NCI-H2107 treated with DMSO at 0.1 percent for 48 hours (cell line): ENCODE measurements at regions not wholly inside any gene's neighbourhood (a gene's known extent, or its start where the extent isn't known, plus 50 kb on each side); places are given as distances from the start of the nearest gene placed in this dataset.

Experiments used
- DNase-seq: peaks from one replicate; lab custom pipeline; 2025; ENCODE audit not compliant: unreplicated experiment; lab: John Stamatoyannopoulos, UW

GRCh38 chr2:6692056-6692455 lies 173.7 kb downstream of the CMPK2 start:
- no peak for DNase-seq

DNA sequence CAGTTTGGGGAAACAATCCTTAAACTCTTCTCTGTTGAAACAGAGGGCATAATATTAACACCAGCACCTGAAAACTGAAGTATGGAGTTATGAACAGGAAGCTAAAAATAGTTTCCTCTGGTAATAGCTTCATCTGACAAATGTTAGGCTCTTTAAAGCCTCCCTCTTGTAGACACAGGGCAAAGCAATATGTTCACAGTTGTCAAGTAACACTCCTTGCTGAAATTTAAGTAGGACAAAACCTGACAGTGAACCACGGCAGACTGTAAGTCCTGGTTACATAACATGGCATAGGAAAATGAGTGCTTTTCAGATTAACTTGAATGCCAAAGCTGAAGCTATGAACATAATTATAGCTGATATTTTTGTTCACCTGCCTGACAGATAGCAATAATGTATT lies 172.9 kb downstream of the CMPK2 start:
- DNase-seq = no peak

GRCh38 chr2:6694555-6694954 lies 171.2 kb downstream of the CMPK2 start:
- no peak for DNase-seq

DNA sequence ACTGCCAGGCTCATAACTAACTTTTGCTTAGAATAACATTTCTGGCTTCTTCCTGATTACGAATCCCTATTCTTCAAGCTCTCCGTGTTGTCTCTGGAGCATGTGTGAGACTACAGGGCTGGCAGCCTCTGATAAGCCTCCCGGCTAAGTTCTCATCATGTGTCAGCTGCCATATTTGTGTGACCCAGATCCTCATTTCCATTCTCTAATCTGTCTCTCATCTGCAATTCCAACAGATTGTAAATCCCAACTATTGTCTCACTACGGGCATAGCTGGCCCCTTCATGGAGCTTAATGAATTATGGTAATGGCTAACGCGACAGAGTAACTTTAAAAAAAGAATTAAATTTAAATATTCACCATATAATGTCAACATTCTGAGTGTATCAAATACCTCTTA lies 165.4 kb downstream of the CMPK2 start:
- DNase-seq = no peak

DNA sequence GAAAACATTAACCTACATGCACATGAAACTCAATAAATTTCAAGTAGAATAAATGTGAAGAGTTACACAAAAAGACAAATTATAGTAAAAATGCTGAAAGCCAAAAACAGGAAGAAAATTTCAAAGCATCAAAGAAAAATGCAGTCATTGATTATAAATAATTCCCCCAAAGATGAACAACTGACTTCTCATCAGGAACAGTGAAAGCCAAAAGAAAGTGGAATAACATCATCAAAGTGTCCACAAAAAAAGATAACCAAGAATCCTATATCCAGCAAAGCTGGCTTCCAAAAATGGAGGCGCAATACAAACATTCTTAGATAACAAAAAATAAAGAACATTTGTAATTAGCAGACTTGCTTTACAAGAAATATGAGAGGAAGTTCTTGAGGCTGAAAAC lies 161.6 kb downstream of the CMPK2 start:
- DNase-seq = no peak

DNA sequence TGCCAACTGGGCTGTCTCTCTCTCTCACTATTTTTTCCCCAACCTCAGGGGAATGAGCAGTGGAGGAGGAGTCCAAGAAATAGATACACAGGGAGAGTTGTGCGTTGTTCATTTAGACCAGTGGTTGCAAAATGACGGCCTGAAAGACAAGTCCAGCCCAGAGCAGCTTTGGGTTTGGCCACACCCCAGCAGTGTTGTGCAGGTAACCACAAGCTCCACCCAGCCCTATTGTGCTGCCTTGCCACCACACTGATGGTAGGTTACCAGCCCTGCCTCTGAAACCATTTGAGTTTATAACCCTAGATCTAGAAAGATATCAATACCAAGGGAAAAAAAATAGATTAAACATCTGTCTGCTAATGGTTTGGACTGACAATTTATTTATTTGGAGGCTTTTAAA lies 144.3 kb downstream of the CMPK2 start:
- DNase-seq = no peak

DNA sequence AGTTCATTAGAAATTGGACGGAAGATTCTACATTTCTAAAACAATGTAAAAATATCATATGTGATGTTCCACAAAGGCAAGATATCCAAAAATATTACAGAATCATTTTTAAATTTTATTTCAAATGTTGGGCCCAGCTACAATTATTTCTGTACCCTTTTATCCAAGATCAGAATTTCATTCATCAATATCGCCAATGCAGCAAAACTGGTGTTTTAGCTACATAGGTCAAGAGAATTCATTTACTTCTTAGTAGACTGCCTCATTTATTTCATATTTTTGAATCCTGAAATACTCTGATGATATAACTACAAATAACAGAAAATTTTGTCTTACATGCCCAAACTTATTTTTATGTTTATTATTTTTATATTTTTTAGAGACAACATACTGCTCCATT lies 143.1 kb downstream of the CMPK2 start:
- no peak for DNase-seq

DNA sequence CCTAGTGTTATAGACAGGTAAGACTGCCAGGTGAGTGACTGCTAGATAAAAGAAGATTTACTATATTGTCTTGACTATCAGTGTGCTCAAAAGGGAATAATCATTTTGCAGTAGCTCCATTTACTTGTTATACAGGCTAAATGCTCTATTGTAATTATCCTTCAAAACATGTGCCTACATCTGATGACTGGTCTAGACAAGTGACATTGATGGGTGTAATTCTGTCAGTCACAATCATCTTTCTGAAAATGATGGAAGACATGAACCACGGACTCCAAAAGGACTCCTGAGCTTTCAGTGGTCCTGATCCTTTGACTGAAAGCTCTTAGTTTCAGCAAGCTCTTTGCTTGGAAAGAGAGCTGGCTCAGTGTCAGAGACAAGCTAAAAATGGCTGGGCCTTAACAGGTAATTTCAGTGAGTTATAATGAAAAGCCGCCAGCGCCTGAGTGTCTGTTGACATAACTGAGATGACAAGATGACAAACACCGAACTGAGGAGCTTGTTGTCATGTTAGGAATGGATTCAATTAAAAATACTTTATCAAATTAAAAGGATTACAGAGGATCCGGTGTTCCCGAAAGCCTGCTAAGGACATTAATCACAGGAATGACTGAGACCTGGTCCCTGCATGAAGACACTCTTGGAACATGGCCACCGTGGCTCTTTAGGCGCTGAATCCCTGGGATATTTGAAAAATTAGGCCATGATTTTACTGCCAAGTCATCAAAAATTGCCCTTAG lies 141.7 kb downstream of the CMPK2 start:
- no peak for DNase-seq

GRCh38 chr2:6724605-6725140 lies 141.0 kb downstream of the CMPK2 start:
- DNase-seq = no peak

- DNase-seq = no peak
These were observed 137.6 kb downstream of the CMPK2 start for GRCh38 chr2:6728156-6728555.

GRCh38 chr2:6730003-6730402 lies 135.7 kb downstream of the CMPK2 start:
- no peak for DNase-seq

DNA sequence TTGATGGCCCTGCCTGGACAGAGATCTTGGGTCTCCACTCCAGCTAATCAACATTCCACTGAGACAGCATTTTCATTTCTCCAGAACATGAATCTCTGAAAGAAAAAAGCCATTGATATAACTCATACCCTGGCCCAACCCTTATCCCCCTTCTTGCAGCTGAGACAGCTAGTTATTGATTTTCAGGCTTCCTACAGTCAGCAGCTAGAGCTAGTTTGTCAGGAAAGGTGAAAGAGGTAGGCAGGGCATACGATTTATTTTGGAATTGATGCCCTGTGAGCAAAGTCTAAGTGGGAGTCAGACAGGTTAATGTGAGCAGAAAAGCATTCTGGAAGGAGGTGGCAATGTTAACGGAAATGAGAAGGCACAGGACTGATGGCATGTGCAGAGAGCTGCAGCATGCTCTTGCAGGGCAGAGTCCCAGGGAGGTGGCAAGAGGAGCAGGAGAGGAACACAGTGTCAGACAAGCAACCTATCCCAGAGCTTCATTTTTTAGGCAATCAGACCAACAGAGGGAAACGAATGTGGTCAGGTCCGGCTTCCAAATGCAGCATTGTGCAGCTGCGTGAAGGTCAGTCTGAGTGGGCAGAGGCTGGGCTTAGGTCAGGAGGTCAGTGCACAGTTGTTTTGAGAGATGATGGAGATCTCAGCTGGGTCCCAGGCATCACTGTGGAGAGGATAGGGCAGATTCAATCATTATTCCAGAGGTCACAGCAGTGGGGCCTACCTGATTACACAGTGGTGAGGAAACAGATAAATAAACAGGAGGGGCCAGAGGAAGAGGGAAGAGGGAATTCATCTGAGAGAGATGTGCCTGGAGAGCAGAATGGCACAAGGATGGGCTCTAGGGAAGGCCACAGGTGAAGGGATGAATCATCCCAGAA lies 134.8 kb downstream of the CMPK2 start:
- no peak for DNase-seq

DNA sequence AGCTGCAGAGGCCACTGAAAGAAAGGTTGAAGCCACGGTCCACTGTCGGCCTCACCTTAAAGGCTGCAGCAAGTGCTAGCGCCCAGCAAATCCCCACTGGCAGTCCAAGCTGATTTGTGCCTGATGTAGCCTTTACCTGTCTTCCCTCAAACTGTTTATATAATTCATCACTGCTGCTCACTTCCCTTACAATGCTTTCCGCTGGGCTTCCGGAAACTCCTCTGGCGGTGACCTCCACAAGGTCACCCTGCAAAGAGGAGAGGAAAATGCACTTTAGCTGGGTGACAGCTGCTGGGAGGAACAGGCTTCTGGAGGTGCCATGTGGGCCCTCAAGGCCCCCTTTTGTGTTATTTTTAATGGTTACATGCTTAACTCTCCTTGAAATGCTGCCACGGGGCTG lies 126.2 kb downstream of the CMPK2 start:
- DNase-seq = no peak

DNA sequence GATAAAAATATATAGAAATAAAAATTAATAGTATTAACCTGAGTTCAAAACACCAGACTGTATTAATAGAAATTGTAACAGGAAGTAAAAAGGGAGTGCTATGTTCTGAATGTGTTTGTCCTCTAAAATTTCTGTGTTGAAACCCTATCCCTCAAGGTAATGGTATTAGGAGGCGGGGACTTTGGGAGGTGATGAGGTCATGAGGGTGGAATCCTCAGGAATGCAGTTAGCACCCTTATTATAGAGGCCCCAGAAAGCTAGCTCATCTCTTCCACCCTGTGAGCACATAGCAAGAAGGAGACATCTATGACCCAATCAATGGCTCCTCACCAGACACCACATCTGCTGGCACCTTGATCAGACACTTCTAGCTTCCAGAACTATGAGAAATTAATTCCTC lies 124.5 kb downstream of the CMPK2 start:
- no peak for DNase-seq

GRCh38 chr2:6744038-6744437 lies 121.7 kb downstream of the CMPK2 start:
- no peak for DNase-seq

DNA sequence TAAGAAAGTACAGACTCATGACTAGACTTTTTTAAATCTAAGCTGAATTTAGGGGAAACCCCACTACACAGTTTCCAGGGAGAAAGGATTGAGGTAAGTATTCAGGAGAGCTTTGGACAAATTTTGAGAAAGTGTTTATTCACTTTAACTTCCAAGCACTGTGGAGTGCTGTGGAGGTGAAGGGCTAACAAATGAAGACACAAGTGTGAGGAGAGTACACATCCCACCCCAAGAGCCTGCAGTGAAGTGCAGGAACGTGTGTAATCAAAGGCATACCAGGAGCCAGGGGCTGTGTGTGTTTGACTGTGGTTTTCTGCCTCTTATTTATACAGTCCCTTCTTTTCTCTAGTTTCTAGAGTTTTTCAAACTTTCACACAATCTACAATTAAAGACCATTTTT lies 118.3 kb downstream of the CMPK2 start:
- no peak for DNase-seq

GRCh38 chr2:6748406-6749067 lies 117.2 kb downstream of the CMPK2 start:
- no peak for DNase-seq

DNA sequence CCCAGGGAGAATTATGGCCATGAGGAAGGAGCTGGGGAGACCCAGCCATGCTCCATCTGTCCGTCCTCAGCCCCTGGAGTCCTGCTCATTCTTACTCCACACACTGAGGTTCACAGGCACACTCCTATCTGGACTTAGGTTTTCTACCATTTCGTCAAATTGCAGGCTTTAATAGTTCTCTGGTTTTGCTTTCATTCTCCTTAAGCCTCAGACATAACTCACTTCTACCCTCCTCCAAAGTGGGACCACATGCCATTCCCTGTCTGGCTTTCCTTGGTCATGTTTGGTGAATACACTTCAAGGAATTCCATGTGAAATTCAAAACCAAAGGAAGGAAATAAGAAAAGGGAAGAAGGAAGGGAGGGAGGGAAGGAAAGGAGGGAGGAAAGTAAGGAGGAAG lies 115.7 kb downstream of the CMPK2 start:
- no peak for DNase-seq

DNA sequence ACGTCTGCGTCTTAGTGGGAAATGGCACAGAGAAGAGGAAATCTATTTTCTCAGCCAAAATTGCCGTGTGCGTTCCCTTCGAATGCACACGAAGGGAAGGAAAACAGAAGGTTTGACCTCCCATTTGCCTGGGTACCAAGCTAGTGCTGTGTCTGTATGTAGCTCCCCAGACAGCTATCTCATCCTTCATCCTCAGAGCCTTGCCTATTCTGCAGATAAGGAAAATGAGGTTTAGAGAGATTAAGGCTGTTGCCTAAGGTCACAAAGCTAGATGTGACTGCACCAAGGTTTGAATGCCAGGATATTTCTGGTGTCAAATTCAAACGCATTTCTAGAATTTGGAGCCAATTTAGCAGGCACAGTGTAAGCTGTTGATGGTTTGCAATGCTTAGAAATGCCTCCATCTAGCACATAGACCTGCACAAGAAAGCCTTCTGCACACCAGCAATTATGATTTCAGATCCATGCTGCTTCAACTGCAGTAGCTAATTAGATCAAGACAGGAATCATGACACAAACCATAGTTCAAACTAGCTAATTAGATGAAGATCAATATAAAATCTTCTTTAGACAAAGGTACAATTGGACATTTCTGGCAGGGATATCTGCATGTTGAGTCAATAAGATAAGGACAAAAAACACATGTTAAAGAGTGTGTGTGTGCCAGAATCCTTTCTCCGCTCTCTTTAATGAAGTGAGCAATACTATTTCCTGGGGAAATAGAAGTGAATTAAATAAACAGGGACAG lies 115.1 kb downstream of the CMPK2 start:
- no peak for DNase-seq

GRCh38 chr2:6754419-6754818 lies 111.3 kb downstream of the CMPK2 start:
- no peak for DNase-seq

GRCh38 chr2:6755456-6755855 lies 110.3 kb downstream of the CMPK2 start:
- no peak for DNase-seq
